ENCODE measurements at regions not wholly inside any gene's neighbourhood (a gene's known extent, or its start where the extent isn't known, plus 50 kb on each side); places are given as distances from the start of the nearest gene placed in this dataset.
A peak's percentile ranks its signal among the peaks of the same experiment; 100 is the strongest.

- DNase-seq: no peak
- Histone ChIP-seq H3K4me1 (ENCODE audit: control insufficient read depth in 2 of 2, insufficient read depth in 2 of 2, low read length in 2 of 2) (peaks cover 9 to 24% of the 10 kb centered on the region in 2 donors), H3K27me3 (ENCODE audit: control insufficient read depth in 2 of 2, insufficient read depth in 2 of 2, low read length in 2 of 2) (no peaks in the 10 kb centered on the region), H3K9me3 (ENCODE audit: control insufficient read depth in 2 of 3, low read length in 3 of 3) (no peaks in the 10 kb centered on the region), H3K27ac (ENCODE audit: low read depth, low read length) (no peak overlapping the region), H3K36me3 (ENCODE audit: control insufficient read depth in 2 of 3, insufficient read depth in 3 of 3, low read length in 3 of 3) (no peaks in the 10 kb centered on the region), H3K4me3 (ENCODE audit: low read length) (no peak overlapping the region)
- Mint-ChIP-seq H3K27ac (peak overlapping the region in 8 of 9 donors; percentile 14 to 94 (median 84)), H3K36me3 (peaks cover 0 to 9% (median 0%) of the 10 kb centered on the region in 5 donors), H3K27me3 (peaks cover 0 to 44% (median 4%) of the 10 kb centered on the region in 5 donors), H3K9me3 (no peaks in the 10 kb centered on the region), H3K4me1 (peaks cover 32 to 83% (median 55%) of the 10 kb centered on the region in 7 donors), H3K4me3 (peak overlapping the region in 9 of 10 donors; percentile 78 to 94 (median 89))
- intact Hi-C loops (cut with micrococcal nuclease): loop anchor here in 1 of 2 donors (1.0 to 5.0 kb wide), 3 partner anchors 8 to 141 kb away; no protein-coding TSS in a partner anchor
- ChIA-PET POLR2A (interaction anchor here (0.6 to 2.1 kb wide), 12 partner anchors 10 to 233 kb away, joined by 3 to 8 read pairs (median 4); no protein-coding TSS in a partner anchor), CTCF (interaction anchor here (0.7 to 1.2 kb wide), 4 partner anchors 10 to 134 kb away, joined by 3 read pairs; no protein-coding TSS in a partner anchor)
- ATAC-seq: no peak
Observed at GRCh38 chr4:108371282-108371681, 202.6 kb upstream of the LEF1 start.

GRCh38 chr4:108370291-108371141 is 201.8 kb upstream of the LEF1 start:
- Mint-ChIP-seq H3K27me3 (peaks cover 0 to 47% (median 4%) of the 10 kb centered on the region in 5 donors), H3K4me1 (peaks cover 34 to 82% (median 58%) of the 10 kb centered on the region in 7 donors), H3K27ac (peak overlapping the region; percentile 52 to 94 (median 84)), H3K36me3 (peaks cover 0 to 9% (median 0%) of the 10 kb centered on the region in 5 donors), H3K4me3 (peak overlapping the region; percentile 74 to 94 (median 89)), H3K9me3 (no peaks in the 10 kb centered on the region)
- peak overlapping the region; percentile 9 for H3K27ac ChIP-seq (ENCODE audit: low read depth, low read length)
- intact Hi-C loops (cut with micrococcal nuclease): loop anchor here in 1 of 2 donors (1.0 to 5.0 kb wide), 4 partner anchors 9 to 142 kb away; no protein-coding TSS in a partner anchor
- DNase-seq: peak in 5 of 9 donors; percentile 20 to 46 (median 30)
- ChIA-PET CTCF (interaction anchor here (0.6 to 1.1 kb wide), 3 partner anchors 9 to 135 kb away, joined by 3 read pairs; no protein-coding TSS in a partner anchor), POLR2A (interaction anchor here (0.6 to 2.1 kb wide), 10 partner anchors 10 to 232 kb away, joined by 3 to 8 read pairs (median 4); no protein-coding TSS in a partner anchor)
- peak; percentile 74 for ATAC-seq
- H3K9me3 ChIP-seq (ENCODE audit: control insufficient read depth in 2 of 3, low read length in 3 of 3): no peaks in the 10 kb centered on the region
- H3K4me3 ChIP-seq (ENCODE audit: low read length): peak overlapping the region; percentile 33
- H3K27me3 ChIP-seq (ENCODE audit: control insufficient read depth in 2 of 2, insufficient read depth in 2 of 2, low read length in 2 of 2): no peaks in the 10 kb centered on the region
- H3K4me1 ChIP-seq (ENCODE audit: control insufficient read depth in 2 of 2, insufficient read depth in 2 of 2, low read length in 2 of 2): peaks cover 9 to 24% of the 10 kb centered on the region in 2 donors
- H3K36me3 ChIP-seq (ENCODE audit: control insufficient read depth in 2 of 3, insufficient read depth in 3 of 3, low read length in 3 of 3): no peaks in the 10 kb centered on the region

- peaks cover 34 to 70% (median 57%) of the 10 kb centered on the region in 7 donors for H3K4me1 Mint-ChIP-seq
- intact Hi-C loops (cut with micrococcal nuclease): no loop called here
- CTCF ChIA-PET: interaction anchor here (1.3 kb wide), 1 partner anchor 203 kb away, joined by 9 read pairs; no protein-coding TSS in a partner anchor
- no peaks in the 10 kb centered on the region for H3K9me3 ChIP-seq (ENCODE audit: control insufficient read depth in 2 of 3, low read length in 3 of 3)
- DNase-seq (no peak), ATAC-seq (no peak)
- peaks cover 0 to 54% (median 4%) of the 10 kb centered on the region in 5 donors for H3K27me3 Mint-ChIP-seq
- no peak overlapping the region for H3K27ac ChIP-seq (ENCODE audit: low read depth, low read length)
- H3K36me3 Mint-ChIP-seq: peaks cover 0 to 9% (median 0%) of the 10 kb centered on the region in 5 donors
- peaks cover 9 to 24% of the 10 kb centered on the region in 2 donors for H3K4me1 ChIP-seq (ENCODE audit: control insufficient read depth in 2 of 2, insufficient read depth in 2 of 2, low read length in 2 of 2)
- H3K27me3 ChIP-seq (ENCODE audit: control insufficient read depth in 2 of 2, insufficient read depth in 2 of 2, low read length in 2 of 2): no peaks in the 10 kb centered on the region
- H3K36me3 ChIP-seq (ENCODE audit: control insufficient read depth in 2 of 3, insufficient read depth in 3 of 3, low read length in 3 of 3): no peaks in the 10 kb centered on the region
- POLR2A ChIA-PET: interaction anchor here (0.7 to 2.1 kb wide), 6 partner anchors 8 to 232 kb away, joined by 3 to 8 read pairs (median 4); no protein-coding TSS in a partner anchor
- no peaks in the 10 kb centered on the region for H3K9me3 Mint-ChIP-seq
- peak overlapping the region in 7 of 9 donors; percentile 11 to 94 (median 82) for H3K27ac Mint-ChIP-seq
- peak overlapping the region in 8 of 10 donors; percentile 48 to 94 (median 89) for H3K4me3 Mint-ChIP-seq
- no peak overlapping the region for H3K4me3 ChIP-seq (ENCODE audit: low read length)
Observed at GRCh38 chr4:108369035-108369655, 200.4 kb upstream of the LEF1 start.

- CTCF ChIA-PET: interaction anchor here (0.7 kb wide), 1 partner anchor 184 kb away, joined by 3 read pairs; no protein-coding TSS in a partner anchor
Observed at GRCh38 chr4:108367751-108368150, 199.0 kb upstream of the LEF1 start.

GRCh38 chr4:108366716-108367115 is 198.0 kb upstream of the LEF1 start:
- peaks cover 27 to 65% (median 56%) of the 10 kb centered on the region in 7 donors for H3K4me1 Mint-ChIP-seq

More at GRCh38 chr4:108367751-108368150, 199.0 kb upstream of the LEF1 start:
- H3K27me3 Mint-ChIP-seq: peaks cover 0 to 53% (median 4%) of the 10 kb centered on the region in 5 donors
- no peak for DNase-seq
- no peak for ATAC-seq
- Histone ChIP-seq H3K4me1 (ENCODE audit: control insufficient read depth in 2 of 2, insufficient read depth in 2 of 2, low read length in 2 of 2) (peaks cover 4 to 18% of the 10 kb centered on the region in 2 donors), H3K36me3 (ENCODE audit: control insufficient read depth in 2 of 3, insufficient read depth in 3 of 3, low read length in 3 of 3) (no peaks in the 10 kb centered on the region), H3K27me3 (ENCODE audit: control insufficient read depth in 2 of 2, insufficient read depth in 2 of 2, low read length in 2 of 2) (no peaks in the 10 kb centered on the region), H3K9me3 (ENCODE audit: control insufficient read depth in 2 of 3, low read length in 3 of 3) (no peaks in the 10 kb centered on the region), H3K4me3 (ENCODE audit: low read length) (no peak overlapping the region), H3K27ac (ENCODE audit: low read depth, low read length) (no peak overlapping the region)
- POLR2A ChIA-PET: interaction anchor here (0.6 to 1.2 kb wide), 4 partner anchors 11 to 49 kb away, joined by 3 to 5 read pairs (median 3); no protein-coding TSS in a partner anchor
- peak overlapping the region in 1 of 9 donors; percentile 80 for H3K27ac Mint-ChIP-seq
- H3K4me1 Mint-ChIP-seq: peaks cover 30 to 65% (median 54%) of the 10 kb centered on the region in 7 donors
- H3K36me3 Mint-ChIP-seq: peaks cover 0 to 5% (median 0%) of the 10 kb centered on the region in 5 donors
- intact Hi-C loops (cut with micrococcal nuclease): no loop called here
- H3K9me3 Mint-ChIP-seq: peaks cover 0 to 2% (median 0%) of the 10 kb centered on the region in 11 donors
- no peak overlapping the region for H3K4me3 Mint-ChIP-seq

GRCh38 chr4:108365551-108365950 is 196.8 kb upstream of the LEF1 start:
- POLR2A ChIA-PET: no interaction called here
- H3K27me3 ChIP-seq (ENCODE audit: control insufficient read depth in 2 of 2, insufficient read depth in 2 of 2, low read length in 2 of 2): no peaks in the 10 kb centered on the region
- H3K27me3 Mint-ChIP-seq: peaks cover 0 to 43% (median 4%) of the 10 kb centered on the region in 5 donors

More at GRCh38 chr4:108366716-108367115, 198.0 kb upstream of the LEF1 start:
- Histone ChIP-seq H3K27me3 (ENCODE audit: control insufficient read depth in 2 of 2, insufficient read depth in 2 of 2, low read length in 2 of 2) (no peaks in the 10 kb centered on the region), H3K27ac (ENCODE audit: low read depth, low read length) (no peak overlapping the region), H3K36me3 (ENCODE audit: control insufficient read depth in 2 of 3, insufficient read depth in 3 of 3, low read length in 3 of 3) (no peaks in the 10 kb centered on the region), H3K9me3 (ENCODE audit: control insufficient read depth in 2 of 3, low read length in 3 of 3) (no peaks in the 10 kb centered on the region), H3K4me1 (ENCODE audit: control insufficient read depth in 2 of 2, insufficient read depth in 2 of 2, low read length in 2 of 2) (peaks cover 4 to 16% of the 10 kb centered on the region in 2 donors), H3K4me3 (ENCODE audit: low read length) (no peak overlapping the region)
- no peak for ATAC-seq
- H3K36me3 Mint-ChIP-seq: peaks cover 0 to 4% (median 0%) of the 10 kb centered on the region in 5 donors
- peaks cover 0 to 53% (median 4%) of the 10 kb centered on the region in 5 donors for H3K27me3 Mint-ChIP-seq
- ChIA-PET CTCF (interaction anchor here (1.4 kb wide), 1 partner anchor 11 kb away, joined by 5 read pairs; no protein-coding TSS in a partner anchor), POLR2A (no interaction called here)
- no peak for DNase-seq
- peaks cover 0 to 2% (median 0%) of the 10 kb centered on the region in 11 donors for H3K9me3 Mint-ChIP-seq
- H3K4me3 Mint-ChIP-seq: no peak overlapping the region
- H3K27ac Mint-ChIP-seq: peak overlapping the region in 5 of 9 donors; percentile 1 to 64 (median 10)
- intact Hi-C loops (cut with micrococcal nuclease): no loop called here

More at GRCh38 chr4:108365551-108365950, 196.8 kb upstream of the LEF1 start:
- H3K27ac ChIP-seq (ENCODE audit: low read depth, low read length): no peak overlapping the region
- peaks cover 0 to 4% (median 0%) of the 10 kb centered on the region in 5 donors for H3K36me3 Mint-ChIP-seq
- peaks cover 4 to 17% of the 10 kb centered on the region in 2 donors for H3K4me1 ChIP-seq (ENCODE audit: control insufficient read depth in 2 of 2, insufficient read depth in 2 of 2, low read length in 2 of 2)
- no peak for ATAC-seq
- H3K4me3 ChIP-seq (ENCODE audit: low read length): no peak overlapping the region
- peak overlapping the region in 1 of 9 donors; percentile 19 for H3K27ac Mint-ChIP-seq
- peaks cover 0 to 2% (median 0%) of the 10 kb centered on the region in 11 donors for H3K9me3 Mint-ChIP-seq
- intact Hi-C loops (cut with micrococcal nuclease): no loop called here
- DNase-seq: no peak
- no peaks in the 10 kb centered on the region for H3K9me3 ChIP-seq (ENCODE audit: control insufficient read depth in 2 of 3, low read length in 3 of 3)
- H3K36me3 ChIP-seq (ENCODE audit: control insufficient read depth in 2 of 3, insufficient read depth in 3 of 3, low read length in 3 of 3): no peaks in the 10 kb centered on the region
- no peak overlapping the region for H3K4me3 Mint-ChIP-seq
- CTCF ChIA-PET: interaction anchor here (1.4 kb wide), 1 partner anchor 10 kb away, joined by 5 read pairs; no protein-coding TSS in a partner anchor
- H3K4me1 Mint-ChIP-seq: peaks cover 23 to 65% (median 56%) of the 10 kb centered on the region in 7 donors
